Liver (tissue), 3 donors: ENCODE measurements at regions not wholly inside any gene's neighbourhood (a gene's known extent, or its start where the extent isn't known, plus 50 kb on each side); places are given as distances from the start of the nearest gene placed in this dataset.

Experiments used
- JUND ChIP-seq, 2 donors: IDR thresholded peaks; 2 replicates each; pipeline ENCODE4 v1.6.1; 2016; ENCODE audit warnings: antibody characterized with exemption in 2 of 2
- TAF1 ChIP-seq: conservative IDR thresholded peaks from 2 replicates; pipeline ENCODE4 v1.6.1; 2016; ENCODE audit warnings: antibody characterized with exemption, mild to moderate bottlenecking
- ZBTB33 ChIP-seq: IDR thresholded peaks from 2 replicates; pipeline ENCODE4 v1.6.1; 2016; ENCODE audit warnings: antibody characterized with exemption
- TF ChIP-seq, protein P1 (sequence below): fragments of 150-350 bp; IDR thresholded peaks from 2 replicates; pipeline ENCODE4 v1.5.1; 2017; ENCODE audit warnings: improper control_type of control experiment, low read depth, low read length; ENCODE audit not compliant: missing input control
- TF ChIP-seq, protein P2 (sequence below): IDR thresholded peaks from 2 replicates; pipeline ENCODE4 v1.6.1; 2016; ENCODE audit warnings: antibody characterized with exemption, mild to moderate bottlenecking
- donor health status: healthy.
- donor health status: healthy.

DNA sequence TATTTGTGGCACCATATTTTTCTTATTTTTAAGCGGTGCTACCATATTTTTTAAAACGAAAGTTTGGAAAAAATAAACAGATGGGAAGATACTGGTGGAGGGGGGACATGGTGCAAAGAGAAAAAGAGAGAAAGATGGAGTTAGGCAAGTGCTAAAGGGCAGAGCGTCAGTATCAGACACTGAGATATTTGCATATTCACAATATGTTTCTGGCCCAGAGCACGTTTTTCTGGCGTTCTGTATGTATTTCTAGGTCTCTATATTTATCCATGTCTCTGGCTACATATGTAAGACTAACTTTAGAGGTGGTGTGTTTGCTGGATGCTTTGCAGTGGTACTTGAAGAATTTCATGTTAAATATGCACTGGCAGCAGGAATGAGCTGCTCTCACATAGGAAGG, 414.0 kb downstream of the TLE4 start:
- TF ChIP-seq, protein P1, sequence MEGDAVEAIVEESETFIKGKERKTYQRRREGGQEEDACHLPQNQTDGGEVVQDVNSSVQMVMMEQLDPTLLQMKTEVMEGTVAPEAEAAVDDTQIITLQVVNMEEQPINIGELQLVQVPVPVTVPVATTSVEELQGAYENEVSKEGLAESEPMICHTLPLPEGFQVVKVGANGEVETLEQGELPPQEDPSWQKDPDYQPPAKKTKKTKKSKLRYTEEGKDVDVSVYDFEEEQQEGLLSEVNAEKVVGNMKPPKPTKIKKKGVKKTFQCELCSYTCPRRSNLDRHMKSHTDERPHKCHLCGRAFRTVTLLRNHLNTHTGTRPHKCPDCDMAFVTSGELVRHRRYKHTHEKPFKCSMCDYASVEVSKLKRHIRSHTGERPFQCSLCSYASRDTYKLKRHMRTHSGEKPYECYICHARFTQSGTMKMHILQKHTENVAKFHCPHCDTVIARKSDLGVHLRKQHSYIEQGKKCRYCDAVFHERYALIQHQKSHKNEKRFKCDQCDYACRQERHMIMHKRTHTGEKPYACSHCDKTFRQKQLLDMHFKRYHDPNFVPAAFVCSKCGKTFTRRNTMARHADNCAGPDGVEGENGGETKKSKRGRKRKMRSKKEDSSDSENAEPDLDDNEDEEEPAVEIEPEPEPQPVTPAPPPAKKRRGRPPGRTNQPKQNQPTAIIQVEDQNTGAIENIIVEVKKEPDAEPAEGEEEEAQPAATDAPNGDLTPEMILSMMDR: no peak
- no peak for TF ChIP-seq ZBTB33
- TF ChIP-seq JUND (IDR thresholded peaks at IDR 0.05): no peak
- TF ChIP-seq TAF1: no peak
- TF ChIP-seq, protein P2, sequence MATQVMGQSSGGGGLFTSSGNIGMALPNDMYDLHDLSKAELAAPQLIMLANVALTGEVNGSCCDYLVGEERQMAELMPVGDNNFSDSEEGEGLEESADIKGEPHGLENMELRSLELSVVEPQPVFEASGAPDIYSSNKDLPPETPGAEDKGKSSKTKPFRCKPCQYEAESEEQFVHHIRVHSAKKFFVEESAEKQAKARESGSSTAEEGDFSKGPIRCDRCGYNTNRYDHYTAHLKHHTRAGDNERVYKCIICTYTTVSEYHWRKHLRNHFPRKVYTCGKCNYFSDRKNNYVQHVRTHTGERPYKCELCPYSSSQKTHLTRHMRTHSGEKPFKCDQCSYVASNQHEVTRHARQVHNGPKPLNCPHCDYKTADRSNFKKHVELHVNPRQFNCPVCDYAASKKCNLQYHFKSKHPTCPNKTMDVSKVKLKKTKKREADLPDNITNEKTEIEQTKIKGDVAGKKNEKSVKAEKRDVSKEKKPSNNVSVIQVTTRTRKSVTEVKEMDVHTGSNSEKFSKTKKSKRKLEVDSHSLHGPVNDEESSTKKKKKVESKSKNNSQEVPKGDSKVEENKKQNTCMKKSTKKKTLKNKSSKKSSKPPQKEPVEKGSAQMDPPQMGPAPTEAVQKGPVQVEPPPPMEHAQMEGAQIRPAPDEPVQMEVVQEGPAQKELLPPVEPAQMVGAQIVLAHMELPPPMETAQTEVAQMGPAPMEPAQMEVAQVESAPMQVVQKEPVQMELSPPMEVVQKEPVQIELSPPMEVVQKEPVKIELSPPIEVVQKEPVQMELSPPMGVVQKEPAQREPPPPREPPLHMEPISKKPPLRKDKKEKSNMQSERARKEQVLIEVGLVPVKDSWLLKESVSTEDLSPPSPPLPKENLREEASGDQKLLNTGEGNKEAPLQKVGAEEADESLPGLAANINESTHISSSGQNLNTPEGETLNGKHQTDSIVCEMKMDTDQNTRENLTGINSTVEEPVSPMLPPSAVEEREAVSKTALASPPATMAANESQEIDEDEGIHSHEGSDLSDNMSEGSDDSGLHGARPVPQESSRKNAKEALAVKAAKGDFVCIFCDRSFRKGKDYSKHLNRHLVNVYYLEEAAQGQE: no peak
